HepG2 (cell line): ENCODE measurements at regions not wholly inside any gene's neighbourhood (a gene's known extent, or its start where the extent isn't known, plus 50 kb on each side); places are given as distances from the start of the nearest gene placed in this dataset.
"Not testable (repeated sequence)": the region's sequence is repeated elsewhere in the genome, so short reads cannot be mapped to it uniquely, and the experiment has no call there.

Experiments
- ATAC-seq: fragments of 200-7000 bp; cut with Tn5 transposase; 3 replicates; pipeline ENCODE4 v1.9.1; 2020; ENCODE audit warnings: mild to moderate bottlenecking, moderate library complexity
- BruUV-seq: library from RNA; stranded (reverse); fragments of 400-500 nt; replicated peaks from 2 replicates; lab custom pipeline; 2021; lab: Mats Ljungman, UMichigan
- CTCF ChIA-PET: fragments of 300-600 bp; formaldehyde crosslinking; extraction: SDS; loops from one replicate; lab custom pipeline; 2021; ENCODE audit warnings: low total read pairs, inconsistent platforms, low intra/inter-chr PET ratio; lab: Yijun Ruan, JAX
- POLR2A ChIA-PET: fragments of 350-600 bp; sonication (Branson Sonifier 250); formaldehyde crosslinking; loops from one replicate; lab custom pipeline; 2020; ENCODE audit warnings: antibody characterized with exemption, inconsistent platforms; lab: Yijun Ruan, JAX
- DNase-seq: peaks from one replicate; pipeline ENCODE4 v3.0.0-alpha.2; 2015; ENCODE audit warnings: low spot score
- FAIRE-seq: peaks from 3 replicates; lab custom pipeline; 2011; peaks lifted over from hg19 to GRCh38; lab: Jason Lieb, UNC
- H2AFZ ChIP-seq: one replicate; pipeline ENCODE4 v1.6.1; 2011; ENCODE audit warnings: low read length, inconsistent platforms
- H3K27ac ChIP-seq: fragments of 300-600 bp; 3 replicates; pipeline ENCODE4 v1.8.0; 2011; ENCODE audit warnings: mixed run types, mild to moderate bottlenecking, mixed read lengths, low read length, inconsistent platforms; ENCODE audit not compliant: insufficient read depth; ENCODE audit errors: extremely low read length
- H3K27me3 ChIP-seq, 2 experiments: fragments of 200-600 bp in 1 of 2; 2 replicates in 1 of 2; 3 replicates in 1 of 2; pipeline versions ENCODE4 v1.6.0 to v1.8.0; 2011; ENCODE audit warnings: low read length in 2 of 2, mild to moderate bottlenecking in 2 of 2, moderate library complexity in 2 of 2, inconsistent platforms in 1 of 2; ENCODE audit not compliant: insufficient read depth in 2 of 2, control insufficient read depth in 1 of 2
- H3K36me3 ChIP-seq, 2 experiments: fragments of 200-600 bp in 1 of 2; replicated peaks in 1 of 2; 2 replicates in 1 of 2; 3 replicates in 1 of 2; pipeline versions ENCODE4 v1.5.1 to v1.8.0; 2011; ENCODE audit warnings: low read length in 2 of 2, inconsistent platforms in 1 of 2; ENCODE audit not compliant: insufficient read depth in 2 of 2, control insufficient read depth in 1 of 2
- H3K4me1 ChIP-seq: 2 replicates; pipeline ENCODE4 v1.5.1; 2012; ENCODE audit warnings: low read length, inconsistent platforms; ENCODE audit not compliant: insufficient read depth
- H3K4me2 ChIP-seq: 2 replicates; pipeline ENCODE4 v1.6.0; 2011; ENCODE audit warnings: low read depth, low read length, inconsistent platforms
- H3K4me3 ChIP-seq, 3 experiments: fragments of 200-600 bp in 1 of 3; sonication (generic), shearing (Covaris generic) in 1 of 3; replicated peaks in 1 of 3; 2 replicates each; pipeline ENCODE4 v1.5.1; 2011 to 2016; ENCODE audit warnings: low read length in 3 of 3, inconsistent platforms in 2 of 3, low read depth in 2 of 3, mild to moderate bottlenecking in 2 of 3, control low read depth in 1 of 3, mixed read lengths in 1 of 3; ENCODE audit not compliant: insufficient read depth in 1 of 3
- H3K79me2 ChIP-seq: one replicate; pipeline ENCODE4 v1.6.1; 2011; ENCODE audit warnings: low read length, inconsistent platforms; ENCODE audit not compliant: insufficient read depth
- H3K9ac ChIP-seq: 2 replicates; pipeline ENCODE4 v1.6.0; 2011; ENCODE audit warnings: mild to moderate bottlenecking, low read depth, low read length, inconsistent platforms; ENCODE audit not compliant: insufficient read depth
- H3K9me3 ChIP-seq: 2 replicates; pipeline ENCODE4 v1.5.1; 2012; ENCODE audit warnings: mild to moderate bottlenecking, low read length
- H4K20me1 ChIP-seq: 2 replicates; pipeline ENCODE4 v1.6.0; 2011; ENCODE audit warnings: inconsistent platforms, mild to moderate bottlenecking, low read length, moderate library complexity; ENCODE audit not compliant: insufficient read depth
- ARID4A ChIP-seq: sonication (generic); formaldehyde crosslinking; IDR thresholded peaks from 2 replicates; pipeline ENCODE4 v1.5.0; 2020; ENCODE audit warnings: mild to moderate bottlenecking, missing genetic modification reagents, borderline replicate concordance
- SMARCC2 ChIP-seq: fragments of 450-650 bp; IDR thresholded peaks from 2 replicates; pipeline ENCODE4 v1.6.1; 2017; ENCODE audit warnings: antibody characterized with exemption, mild to moderate bottlenecking
- ZNF3 ChIP-seq: IDR thresholded peaks from 2 replicates; pipeline ENCODE4 v1.7.0; 2017; ENCODE audit warnings: inconsistent platforms
- ZNF768 ChIP-seq: sonication (generic); formaldehyde crosslinking; IDR thresholded peaks from 2 replicates; pipeline ENCODE4 v1.4.0; 2020; ENCODE audit warnings: missing genetic modification reagents
- ZNF891 ChIP-seq: sonication (generic); formaldehyde crosslinking; IDR thresholded peaks from 2 replicates; pipeline ENCODE4 v1.5.0; 2020; ENCODE audit warnings: mild to moderate bottlenecking, missing genetic modification reagents
- WGBS: methylation state at CpG from one replicate; pipeline ENCODE4 v1.1.6; 2017; ENCODE audit warnings: low lambda C conversion rate; 5-methylcytosine and 5-hydroxymethylcytosine counted together
- in situ Hi-C: cut with HindIII; loops from 2 replicates; pipeline ENCODE4 v1.10.0; 2017; ENCODE audit warnings: low pct_unique_long_range_greater_than_20kb; ENCODE audit not compliant: extremely low pct_ligation_motif_present
- intact Hi-C: fragments of 100-400 bp; cut with micrococcal nuclease; formaldehyde crosslinking; loops from one replicate; pipeline ENCODE4 v1.10.0; 2022; ENCODE audit not compliant: unreplicated experiment

GRCh38 chr5:174585472-174585871 is 138.9 kb upstream of the MSX2 start (continued):
- TF ChIP-seq ARID4A (CRISPR knock-in tag) (no peak), ZNF891 (no peak), ZNF3 (CRISPR knock-in tag) (no peak), ZNF768 (CRISPR knock-in tag) (no peak), SMARCC2 (no peak)

GRCh38 chr5:174586163-174586562 is 138.2 kb upstream of the MSX2 start:
- H4K20me1 ChIP-seq, FAIRE-seq, BruUV-seq, H3K27ac ChIP-seq, POLR2A ChIA-PET, H3K36me3 ChIP-seq, intact Hi-C loops, H3K4me3 ChIP-seq, DNase-seq, in situ Hi-C loops, H3K79me2 ChIP-seq, ATAC-seq, H3K9ac ChIP-seq, CTCF ChIA-PET, H3K4me1 ChIP-seq, H3K9me3 ChIP-seq, H2AFZ ChIP-seq, H3K4me2 ChIP-seq, H3K27me3 ChIP-seq: not testable (repeated sequence)
- WGBS = 32% methylated on average over 4 of the region's 4 CpGs
